ENCODE measurements at regions not wholly inside any gene's neighbourhood (a gene's known extent, or its start where the extent isn't known, plus 50 kb on each side); places are given as distances from the start of the nearest gene placed in this dataset.
"Not testable (repeated sequence)": the region's sequence is repeated elsewhere in the genome, so short reads cannot be mapped to it uniquely, and the experiment has no call there.

DNA sequence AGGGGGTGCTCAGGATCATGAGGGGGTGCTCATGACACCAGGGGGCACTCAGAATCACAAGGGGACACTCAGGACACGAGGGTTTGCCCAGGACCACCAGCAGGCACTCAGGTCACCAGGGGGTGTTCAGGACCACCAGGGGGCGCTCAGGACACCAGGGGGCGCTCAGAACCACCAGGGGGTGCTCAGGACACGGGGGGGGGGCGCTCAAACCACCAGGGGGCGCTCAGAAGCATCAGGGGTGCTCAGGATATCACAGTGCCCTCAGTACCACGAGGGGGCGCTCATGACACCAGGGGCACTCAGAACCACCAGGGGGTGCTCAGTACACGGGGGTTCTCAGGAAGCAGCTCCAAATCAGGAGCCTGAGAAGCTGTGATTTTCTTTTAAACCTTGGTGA lies 221.8 kb upstream of the TP53TG3 start:
- H3K4me3 ChIP-seq (ENCODE audit: low read depth in 2 of 2, low read length in 2 of 2); H3K27me3 ChIP-seq (ENCODE audit: control insufficient read depth, insufficient read depth, low read length); H3K9me3 ChIP-seq (ENCODE audit: control insufficient read depth, insufficient read depth, low read depth, low read length); H3K36me3 ChIP-seq (ENCODE audit: control insufficient read depth, insufficient read depth, low read length); BruUV-seq (replicated peaks); CTCF ChIA-PET; in situ Hi-C loops (cut with HindIII; ENCODE audit: low pct_unique_long_range_greater_than_20kb, low sequenced_read_pairs); intact Hi-C loops (cut with micrococcal nuclease; ENCODE audit: unreplicated experiment); POLR2A ChIA-PET; H3K4me1 ChIP-seq (ENCODE audit: control insufficient read depth, insufficient read depth, low read length); ATAC-seq; H3K27ac ChIP-seq (ENCODE audit: low read length); DNase-seq (ENCODE audit: low read depth, low spot score): not testable (repeated sequence)
- TF ChIP-seq, protein P1, sequence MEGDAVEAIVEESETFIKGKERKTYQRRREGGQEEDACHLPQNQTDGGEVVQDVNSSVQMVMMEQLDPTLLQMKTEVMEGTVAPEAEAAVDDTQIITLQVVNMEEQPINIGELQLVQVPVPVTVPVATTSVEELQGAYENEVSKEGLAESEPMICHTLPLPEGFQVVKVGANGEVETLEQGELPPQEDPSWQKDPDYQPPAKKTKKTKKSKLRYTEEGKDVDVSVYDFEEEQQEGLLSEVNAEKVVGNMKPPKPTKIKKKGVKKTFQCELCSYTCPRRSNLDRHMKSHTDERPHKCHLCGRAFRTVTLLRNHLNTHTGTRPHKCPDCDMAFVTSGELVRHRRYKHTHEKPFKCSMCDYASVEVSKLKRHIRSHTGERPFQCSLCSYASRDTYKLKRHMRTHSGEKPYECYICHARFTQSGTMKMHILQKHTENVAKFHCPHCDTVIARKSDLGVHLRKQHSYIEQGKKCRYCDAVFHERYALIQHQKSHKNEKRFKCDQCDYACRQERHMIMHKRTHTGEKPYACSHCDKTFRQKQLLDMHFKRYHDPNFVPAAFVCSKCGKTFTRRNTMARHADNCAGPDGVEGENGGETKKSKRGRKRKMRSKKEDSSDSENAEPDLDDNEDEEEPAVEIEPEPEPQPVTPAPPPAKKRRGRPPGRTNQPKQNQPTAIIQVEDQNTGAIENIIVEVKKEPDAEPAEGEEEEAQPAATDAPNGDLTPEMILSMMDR (IDR thresholded peaks at IDR 0.05), result peak; percentile 29

DNA sequence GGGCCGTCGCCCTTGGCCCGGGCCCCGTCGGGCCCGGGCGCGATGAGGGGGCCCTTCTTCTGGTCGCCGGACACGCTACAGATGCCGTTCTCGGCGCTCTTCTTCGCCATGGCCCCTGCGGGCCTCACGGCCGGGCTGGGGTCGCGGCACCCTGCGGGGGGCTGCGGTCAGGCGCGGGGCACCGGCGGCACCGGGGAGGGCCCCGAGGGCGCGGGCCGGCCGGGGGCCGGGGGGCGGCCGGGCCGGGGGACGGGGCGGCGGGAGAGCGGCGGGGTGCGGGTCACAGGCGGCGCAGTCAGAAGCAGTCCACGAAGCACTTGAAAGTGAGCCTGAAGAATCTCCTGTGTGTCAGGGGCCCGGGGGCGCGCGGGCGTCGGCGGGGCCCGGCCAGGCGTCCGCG lies 209.4 kb upstream of the TP53TG3 start:
- POLR2A ChIA-PET; intact Hi-C loops (cut with micrococcal nuclease; ENCODE audit: unreplicated experiment); ATAC-seq: not testable (repeated sequence)

DNA sequence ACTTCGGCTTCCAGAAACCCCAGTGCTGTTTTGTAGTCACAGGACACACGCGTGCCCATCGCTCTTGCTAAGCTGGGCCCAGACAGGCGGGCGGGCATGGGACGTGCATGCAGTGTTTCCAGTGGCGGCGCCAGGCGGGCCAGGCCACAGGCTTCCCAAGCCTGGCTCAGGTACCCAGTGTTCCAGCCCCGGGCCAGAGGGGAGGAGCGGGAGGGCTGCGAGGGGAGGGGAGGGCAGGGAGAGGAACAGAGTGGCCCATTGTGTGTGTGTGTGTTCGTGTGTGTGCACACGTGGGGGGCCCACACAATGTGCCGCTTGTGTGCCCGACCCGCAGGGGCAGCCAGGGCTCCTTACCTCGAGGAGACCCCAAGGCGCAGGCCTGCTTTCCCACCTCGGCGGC lies 208.6 kb upstream of the TP53TG3 start:
- DNase-seq (ENCODE audit: low read depth, low spot score); H3K9me3 ChIP-seq (ENCODE audit: control insufficient read depth, insufficient read depth, low read depth, low read length); CTCF ChIA-PET; BruUV-seq (replicated peaks); in situ Hi-C loops (cut with HindIII; ENCODE audit: low pct_unique_long_range_greater_than_20kb, low sequenced_read_pairs); H3K27ac ChIP-seq (ENCODE audit: low read length); H3K27me3 ChIP-seq (ENCODE audit: control insufficient read depth, insufficient read depth, low read length); POLR2A ChIA-PET; H3K36me3 ChIP-seq (ENCODE audit: control insufficient read depth, insufficient read depth, low read length); ATAC-seq; H3K4me1 ChIP-seq (ENCODE audit: control insufficient read depth, insufficient read depth, low read length); intact Hi-C loops (cut with micrococcal nuclease; ENCODE audit: unreplicated experiment); H3K4me3 ChIP-seq (ENCODE audit: low read depth in 2 of 2, low read length in 2 of 2): not testable (repeated sequence)

More for the DNA sequence above, 209.4 kb upstream of the TP53TG3 start:
- H3K27me3 ChIP-seq (ENCODE audit: control insufficient read depth, insufficient read depth, low read length); H3K9me3 ChIP-seq (ENCODE audit: control insufficient read depth, insufficient read depth, low read depth, low read length); BruUV-seq (replicated peaks); CTCF ChIA-PET; H3K36me3 ChIP-seq (ENCODE audit: control insufficient read depth, insufficient read depth, low read length); H3K27ac ChIP-seq (ENCODE audit: low read length); H3K4me1 ChIP-seq (ENCODE audit: control insufficient read depth, insufficient read depth, low read length); H3K4me3 ChIP-seq (ENCODE audit: low read depth in 2 of 2, low read length in 2 of 2); DNase-seq (ENCODE audit: low read depth, low spot score); in situ Hi-C loops (cut with HindIII; ENCODE audit: low pct_unique_long_range_greater_than_20kb, low sequenced_read_pairs): not testable (repeated sequence)

DNA sequence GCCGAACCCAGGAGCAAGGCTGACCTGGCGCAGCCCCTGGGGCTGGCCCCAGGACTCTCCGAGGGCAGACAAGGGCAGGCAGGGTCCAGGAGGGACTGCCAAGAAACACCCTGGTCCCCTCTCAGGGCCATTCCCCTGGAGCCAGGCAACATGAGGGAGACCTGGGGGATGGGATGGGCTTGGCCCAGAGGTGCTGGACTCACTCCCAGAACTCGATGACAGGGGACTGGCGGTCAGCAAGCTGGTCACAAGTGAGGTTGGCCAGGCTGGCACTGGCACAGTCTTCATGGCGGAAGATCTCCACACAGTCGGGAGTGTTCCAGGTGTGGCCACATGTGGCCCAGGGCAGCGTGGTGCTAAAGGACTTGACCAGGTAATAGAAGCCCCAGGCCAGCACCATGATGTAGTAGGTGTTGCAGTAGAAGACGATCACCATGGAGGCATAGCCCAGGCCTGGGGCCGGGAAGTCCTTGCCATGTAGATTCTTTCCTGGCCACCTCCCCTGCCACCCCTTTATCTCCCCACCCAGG lies 206.4 kb upstream of the TP53TG3 start:
- CTCF ChIA-PET; ATAC-seq; POLR2A ChIA-PET; H3K9me3 ChIP-seq (ENCODE audit: control insufficient read depth, insufficient read depth, low read depth, low read length); H3K27ac ChIP-seq (ENCODE audit: low read length); H3K4me1 ChIP-seq (ENCODE audit: control insufficient read depth, insufficient read depth, low read length); DNase-seq (ENCODE audit: low read depth, low spot score); H3K4me3 ChIP-seq (ENCODE audit: low read depth in 2 of 2, low read length in 2 of 2); H3K36me3 ChIP-seq (ENCODE audit: control insufficient read depth, insufficient read depth, low read length); BruUV-seq (replicated peaks); H3K27me3 ChIP-seq (ENCODE audit: control insufficient read depth, insufficient read depth, low read length); intact Hi-C loops (cut with micrococcal nuclease; ENCODE audit: unreplicated experiment); in situ Hi-C loops (cut with HindIII; ENCODE audit: low pct_unique_long_range_greater_than_20kb, low sequenced_read_pairs): not testable (repeated sequence)

DNA sequence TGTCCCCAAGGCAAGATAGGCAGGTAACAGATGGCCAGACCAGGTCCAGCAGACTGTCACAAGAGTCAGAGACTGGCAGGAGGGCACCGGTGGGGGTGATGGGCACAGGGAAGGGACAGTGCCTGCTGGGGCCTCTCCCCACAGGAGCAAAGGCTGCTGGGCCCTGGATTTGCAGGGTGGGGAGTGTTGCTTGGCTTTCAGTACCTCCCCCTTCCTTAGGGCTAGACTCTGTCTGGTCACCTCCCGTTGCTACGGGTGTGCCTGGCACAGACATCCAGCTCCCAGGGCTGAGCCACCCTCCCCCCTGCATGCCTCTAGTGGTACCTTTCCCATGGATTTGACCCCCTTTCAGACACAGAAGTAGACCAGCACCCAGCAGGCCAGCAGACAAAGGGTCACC lies 205.7 kb upstream of the TP53TG3 start:
- POLR2A ChIA-PET; H3K27me3 ChIP-seq (ENCODE audit: control insufficient read depth, insufficient read depth, low read length); H3K4me1 ChIP-seq (ENCODE audit: control insufficient read depth, insufficient read depth, low read length); H3K27ac ChIP-seq (ENCODE audit: low read length); CTCF ChIA-PET; ATAC-seq; H3K4me3 ChIP-seq (ENCODE audit: low read depth in 2 of 2, low read length in 2 of 2); intact Hi-C loops (cut with micrococcal nuclease; ENCODE audit: unreplicated experiment); in situ Hi-C loops (cut with HindIII; ENCODE audit: low pct_unique_long_range_greater_than_20kb, low sequenced_read_pairs); H3K36me3 ChIP-seq (ENCODE audit: control insufficient read depth, insufficient read depth, low read length); DNase-seq (ENCODE audit: low read depth, low spot score); H3K9me3 ChIP-seq (ENCODE audit: control insufficient read depth, insufficient read depth, low read depth, low read length); BruUV-seq (replicated peaks): not testable (repeated sequence)

DNA sequence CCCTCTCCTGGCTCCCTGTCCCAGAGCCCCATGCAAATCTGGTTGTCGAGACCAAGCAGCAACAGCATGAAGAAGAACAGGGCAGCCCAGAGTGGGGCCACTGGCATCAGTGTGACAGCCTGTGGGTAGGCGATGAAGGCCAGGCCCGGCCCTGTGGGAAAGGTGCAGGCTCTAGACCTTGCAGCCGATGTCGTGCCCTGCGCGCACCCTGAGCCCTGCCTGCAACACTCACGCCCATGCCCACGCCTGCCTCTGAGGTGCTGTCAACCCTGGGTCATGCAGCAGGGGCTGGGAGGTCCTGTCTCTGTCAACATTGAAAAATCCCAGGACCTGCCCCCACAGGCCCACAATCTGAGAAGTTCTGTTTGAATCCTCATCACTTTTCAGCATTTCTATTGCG lies 204.0 kb upstream of the TP53TG3 start:
- CTCF ChIA-PET; ATAC-seq; H3K27me3 ChIP-seq (ENCODE audit: control insufficient read depth, insufficient read depth, low read length); DNase-seq (ENCODE audit: low read depth, low spot score); H3K4me1 ChIP-seq (ENCODE audit: control insufficient read depth, insufficient read depth, low read length); H3K4me3 ChIP-seq (ENCODE audit: low read depth in 2 of 2, low read length in 2 of 2); H3K27ac ChIP-seq (ENCODE audit: low read length); intact Hi-C loops (cut with micrococcal nuclease; ENCODE audit: unreplicated experiment); H3K9me3 ChIP-seq (ENCODE audit: control insufficient read depth, insufficient read depth, low read depth, low read length); POLR2A ChIA-PET; H3K36me3 ChIP-seq (ENCODE audit: control insufficient read depth, insufficient read depth, low read length); BruUV-seq (replicated peaks); in situ Hi-C loops (cut with HindIII; ENCODE audit: low pct_unique_long_range_greater_than_20kb, low sequenced_read_pairs): not testable (repeated sequence)

DNA sequence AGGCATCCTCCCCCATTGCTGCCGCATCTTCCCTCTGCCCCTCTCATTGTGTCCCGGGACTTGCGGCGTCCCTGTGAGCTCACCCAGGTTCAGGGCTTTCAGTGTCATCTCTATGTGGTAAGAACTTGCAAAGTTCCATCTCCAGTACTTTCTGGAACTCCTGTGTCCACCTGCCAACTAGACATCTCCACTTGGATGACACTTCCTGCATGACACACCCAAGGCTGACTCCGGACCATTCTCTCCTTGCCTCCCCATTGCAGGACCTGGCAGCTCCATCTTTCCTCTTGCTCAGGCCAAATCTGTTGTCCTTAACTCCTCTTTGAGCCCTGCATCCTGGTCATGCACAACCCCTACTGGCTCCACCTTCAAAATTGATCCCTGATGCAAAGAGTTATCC lies 200.8 kb upstream of the TP53TG3 start:
- H3K36me3 ChIP-seq (ENCODE audit: control insufficient read depth, insufficient read depth, low read length); H3K4me3 ChIP-seq (ENCODE audit: low read depth in 2 of 2, low read length in 2 of 2); BruUV-seq (replicated peaks); intact Hi-C loops (cut with micrococcal nuclease; ENCODE audit: unreplicated experiment); H3K9me3 ChIP-seq (ENCODE audit: control insufficient read depth, insufficient read depth, low read depth, low read length); in situ Hi-C loops (cut with HindIII; ENCODE audit: low pct_unique_long_range_greater_than_20kb, low sequenced_read_pairs); H3K27ac ChIP-seq (ENCODE audit: low read length); ATAC-seq; DNase-seq (ENCODE audit: low read depth, low spot score); POLR2A ChIA-PET; H3K4me1 ChIP-seq (ENCODE audit: control insufficient read depth, insufficient read depth, low read length); H3K27me3 ChIP-seq (ENCODE audit: control insufficient read depth, insufficient read depth, low read length); CTCF ChIA-PET: not testable (repeated sequence)

All from Panc1 (cell line).